ENCODE measurements at regions not wholly inside any gene's neighbourhood (a gene's known extent, or its start where the extent isn't known, plus 50 kb on each side); places are given as distances from the start of the nearest gene placed in this dataset.

- TF ChIP-seq CSRNP3 (CRISPR knock-in tag; IDR thresholded peaks at IDR 0.05) (no peak), OSR1 (CRISPR knock-in tag; IDR thresholded peaks at IDR 0.05) (no peak), CREB5 (CRISPR knock-in tag; IDR thresholded peaks at IDR 0.05; ENCODE audit: low read depth) (no peak)
Measured at GRCh38 chr11:80182901-80183300, 742.1 kb upstream of the TENM4 start (continued).

GRCh38 chr11:80173371-80174136 is 732.7 kb upstream of the TENM4 start:
- ATAC-seq = no peak
- TF ChIP-seq ZFP30 (CRISPR knock-in tag; IDR thresholded peaks at IDR 0.05) (no peak), CSDC2 (CRISPR knock-in tag; IDR thresholded peaks at IDR 0.05) (no peak), TCF4 (CRISPR knock-in tag; IDR thresholded peaks at IDR 0.05; ENCODE audit: borderline replicate concordance) (no peak), PATZ1 (CRISPR knock-in tag; IDR thresholded peaks at IDR 0.05; ENCODE audit: borderline replicate concordance) (no peak), ZNF70 (CRISPR knock-in tag; IDR thresholded peaks at IDR 0.05) (no peak), ESRRG (CRISPR knock-in tag; IDR thresholded peaks at IDR 0.05) (no peak), ZNF565 (CRISPR knock-in tag; conservative IDR thresholded peaks at IDR 0.05; ENCODE audit: low read depth) (no peak), CREB5 (CRISPR knock-in tag; IDR thresholded peaks at IDR 0.05; ENCODE audit: low read depth) (no peak), ZFP3 (CRISPR knock-in tag; IDR thresholded peaks at IDR 0.05) (no peak), BACH2 (CRISPR knock-in tag; IDR thresholded peaks at IDR 0.05; ENCODE audit: borderline replicate concordance) (no peak), TOX (CRISPR knock-in tag; IDR thresholded peaks at IDR 0.05; ENCODE audit: borderline replicate concordance) (no peak), GLIS3 (CRISPR knock-in tag; IDR thresholded peaks at IDR 0.05) (no peak), TSHZ2 (CRISPR knock-in tag; IDR thresholded peaks at IDR 0.05) (no peak), OSR1 (CRISPR knock-in tag; IDR thresholded peaks at IDR 0.05) (no peak), SNAI2 (CRISPR knock-in tag; IDR thresholded peaks at IDR 0.05) (no peak)
- TF ChIP-seq, protein P1, sequence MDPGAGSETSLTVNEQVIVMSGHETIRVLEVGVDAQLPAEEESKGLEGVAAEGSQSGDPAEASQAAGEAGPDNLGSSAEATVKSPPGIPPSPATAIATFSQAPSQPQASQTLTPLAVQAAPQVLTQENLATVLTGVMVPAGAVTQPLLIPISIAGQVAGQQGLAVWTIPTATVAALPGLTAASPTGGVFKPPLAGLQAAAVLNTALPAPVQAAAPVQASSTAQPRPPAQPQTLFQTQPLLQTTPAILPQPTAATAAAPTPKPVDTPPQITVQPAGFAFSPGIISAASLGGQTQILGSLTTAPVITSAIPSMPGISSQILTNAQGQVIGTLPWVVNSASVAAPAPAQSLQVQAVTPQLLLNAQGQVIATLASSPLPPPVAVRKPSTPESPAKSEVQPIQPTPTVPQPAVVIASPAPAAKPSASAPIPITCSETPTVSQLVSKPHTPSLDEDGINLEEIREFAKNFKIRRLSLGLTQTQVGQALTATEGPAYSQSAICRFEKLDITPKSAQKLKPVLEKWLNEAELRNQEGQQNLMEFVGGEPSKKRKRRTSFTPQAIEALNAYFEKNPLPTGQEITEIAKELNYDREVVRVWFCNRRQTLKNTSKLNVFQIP (CRISPR knock-in tag; IDR thresholded peaks at IDR 0.05; ENCODE audit: borderline replicate concordance, low read depth) = no peak

- no peak for ATAC-seq
- TF ChIP-seq CREB5 (CRISPR knock-in tag; IDR thresholded peaks at IDR 0.05; ENCODE audit: low read depth) (no peak), ZFP3 (CRISPR knock-in tag; IDR thresholded peaks at IDR 0.05) (no peak), ESRRG (CRISPR knock-in tag; IDR thresholded peaks at IDR 0.05) (no peak), ZNF8 (CRISPR knock-in tag; IDR thresholded peaks at IDR 0.05) (no peak), TSHZ2 (CRISPR knock-in tag; IDR thresholded peaks at IDR 0.05) (no peak), GLIS3 (CRISPR knock-in tag; IDR thresholded peaks at IDR 0.05) (no peak), ZNF70 (CRISPR knock-in tag; IDR thresholded peaks at IDR 0.05) (no peak), OSR1 (CRISPR knock-in tag; IDR thresholded peaks at IDR 0.05) (no peak), ZC3H10 (CRISPR knock-in tag; IDR thresholded peaks at IDR 0.05) (no peak), TOX (CRISPR knock-in tag; IDR thresholded peaks at IDR 0.05; ENCODE audit: borderline replicate concordance) (no peak), CSRNP3 (CRISPR knock-in tag; IDR thresholded peaks at IDR 0.05) (no peak), SNAI2 (CRISPR knock-in tag; IDR thresholded peaks at IDR 0.05) (no peak)
Measured at GRCh38 chr11:80168796-80169195, 728.0 kb upstream of the TENM4 start.

All from SK-N-SH treated with all-trans-retinoic acid at 6 μM for 48 hours (cell line).